Testis (tissue), 2 donors: ENCODE measurements at regions not wholly inside any gene's neighbourhood (a gene's known extent, or its start where the extent isn't known, plus 50 kb on each side); places are given as distances from the start of the nearest gene placed in this dataset.

ENCODE experiments used
- DNase-seq: peaks from one replicate; pipeline ENCODE4 v3.0.0-alpha.2; 2019
- H3K27ac ChIP-seq, 2 donors: fragments of 200-600 bp; sonication (generic); one replicate each; pipeline ENCODE4 v1.5.1; 2019
- H3K27me3 ChIP-seq: fragments of 200-600 bp; sonication (generic); one replicate; pipeline ENCODE4 v1.5.1; 2019
- H3K36me3 ChIP-seq: fragments of 200-600 bp; sonication (generic); one replicate; pipeline ENCODE4 v1.5.1; 2017; ENCODE audit warnings: low read depth; ENCODE audit errors: missing control alignments
- H3K4me1 ChIP-seq: fragments of 200-600 bp; sonication (generic); one replicate; pipeline ENCODE4 v1.5.1; 2019
- H3K4me3 ChIP-seq, 2 donors: fragments of 200-600 bp; sonication (generic); one replicate each; pipeline ENCODE4 v1.5.1; 2017 to 2019
- H3K9me3 ChIP-seq: fragments of 200-600 bp; sonication (generic); one replicate; pipeline ENCODE4 v1.5.1; 2017
- POLR2A ChIP-seq: fragments of 450-650 bp; IDR thresholded peaks from one replicate; pipeline ENCODE4 v1.6.1; 2017; ENCODE audit warnings: antibody characterized with exemption, mild to moderate bottlenecking, moderate library complexity
- whole genome bisulfite sequencing, 2 donors: methylation state at CpG; one replicate each; pipeline ENCODE4 v1.1.5; 2018; 5-methylcytosine and 5-hydroxymethylcytosine counted together
- intact Hi-C: fragments of 100-400 bp; cut with DNase I; formaldehyde crosslinking; loops from one replicate; pipeline ENCODE4 v1.15.1; 2023; ENCODE audit warnings: low total_unique reads
- TF ChIP-seq, protein P1 (sequence below), 3 experiments: fragments of 450-650 bp in 2 of 3; fragments of 200-600 bp in 1 of 3; sonication (generic) in 1 of 3; IDR thresholded peaks; one replicate each; pipeline ENCODE4 v1.5.1; 2016 to 2019; ENCODE audit warnings: antibody characterized with exemption in 3 of 3, mild to moderate bottlenecking in 2 of 3, moderate library complexity in 1 of 3

DNA sequence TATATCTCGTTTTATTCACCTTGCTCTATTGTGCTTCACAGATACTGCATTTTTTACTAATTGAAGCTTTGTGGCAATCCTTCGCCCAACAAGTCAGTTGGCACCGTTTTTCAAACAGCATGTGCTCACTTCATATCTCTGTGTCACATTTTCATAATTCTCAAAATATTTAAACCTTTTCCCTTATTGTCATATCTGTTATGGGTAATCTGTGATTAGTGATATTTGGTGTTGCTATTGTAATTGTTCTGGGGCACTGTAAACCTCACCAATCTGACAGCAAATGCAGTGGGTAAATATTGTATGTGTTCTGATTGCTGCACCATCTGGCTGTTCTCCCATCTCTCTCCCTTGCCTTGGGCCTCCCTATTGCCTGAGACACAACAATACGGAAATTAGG is 191.3 kb downstream of the BTG1 start:
- Histone ChIP-seq H3K27me3 (no peaks in the 10 kb centered on the region), H3K9me3 (no peaks in the 10 kb centered on the region), H3K36me3 (no peaks in the 10 kb centered on the region), H3K4me1 (no peaks in the 10 kb centered on the region), H3K27ac (no peak overlapping the region), H3K4me3 (no peak overlapping the region)
- WGBS, 2 donors: 64 to 70% methylated on average over 4 of the region's 4 CpGs
- DNase-seq: no peak
- intact Hi-C loops: no loop called here
- TF ChIP-seq, protein P1, sequence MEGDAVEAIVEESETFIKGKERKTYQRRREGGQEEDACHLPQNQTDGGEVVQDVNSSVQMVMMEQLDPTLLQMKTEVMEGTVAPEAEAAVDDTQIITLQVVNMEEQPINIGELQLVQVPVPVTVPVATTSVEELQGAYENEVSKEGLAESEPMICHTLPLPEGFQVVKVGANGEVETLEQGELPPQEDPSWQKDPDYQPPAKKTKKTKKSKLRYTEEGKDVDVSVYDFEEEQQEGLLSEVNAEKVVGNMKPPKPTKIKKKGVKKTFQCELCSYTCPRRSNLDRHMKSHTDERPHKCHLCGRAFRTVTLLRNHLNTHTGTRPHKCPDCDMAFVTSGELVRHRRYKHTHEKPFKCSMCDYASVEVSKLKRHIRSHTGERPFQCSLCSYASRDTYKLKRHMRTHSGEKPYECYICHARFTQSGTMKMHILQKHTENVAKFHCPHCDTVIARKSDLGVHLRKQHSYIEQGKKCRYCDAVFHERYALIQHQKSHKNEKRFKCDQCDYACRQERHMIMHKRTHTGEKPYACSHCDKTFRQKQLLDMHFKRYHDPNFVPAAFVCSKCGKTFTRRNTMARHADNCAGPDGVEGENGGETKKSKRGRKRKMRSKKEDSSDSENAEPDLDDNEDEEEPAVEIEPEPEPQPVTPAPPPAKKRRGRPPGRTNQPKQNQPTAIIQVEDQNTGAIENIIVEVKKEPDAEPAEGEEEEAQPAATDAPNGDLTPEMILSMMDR (IDR thresholded peaks at IDR 0.05): no peak
- TF ChIP-seq POLR2A: no peak

GRCh38 chr12:91952916-91953315 is 192.7 kb downstream of the BTG1 start:
- no peak overlapping the region for H3K4me3 ChIP-seq
- DNase-seq: no peak
- H3K27me3 ChIP-seq: no peaks in the 10 kb centered on the region
- no peak overlapping the region for H3K27ac ChIP-seq
- no peaks in the 10 kb centered on the region for H3K4me1 ChIP-seq
- intact Hi-C loops: no loop called here
- no peaks in the 10 kb centered on the region for H3K9me3 ChIP-seq
- H3K36me3 ChIP-seq: no peaks in the 10 kb centered on the region
- TF ChIP-seq, protein P1 (IDR thresholded peaks at IDR 0.05): no peak

DNA sequence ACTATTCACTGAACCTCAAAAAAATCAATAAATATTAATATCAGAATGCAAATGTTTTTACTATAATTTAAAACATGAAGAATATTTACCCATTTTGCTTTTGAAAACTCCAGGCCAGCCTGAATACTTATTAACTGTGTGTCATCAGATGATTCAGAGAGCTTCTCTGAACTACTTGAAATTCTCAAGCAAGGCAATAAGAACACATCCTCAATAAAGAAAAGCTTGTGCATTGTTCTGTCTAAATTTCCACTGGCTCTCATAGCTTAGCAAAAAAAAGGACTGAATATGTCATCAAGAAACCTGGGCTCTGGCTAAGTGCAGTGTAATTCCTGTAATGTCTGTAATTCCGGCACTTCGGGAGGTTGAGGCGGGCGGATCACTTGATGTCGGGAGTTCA is 194.1 kb downstream of the BTG1 start:
- WGBS, 2 donors: 94 to 99% methylated on average over 5 of the region's 5 CpGs
- Histone ChIP-seq H3K36me3 (no peaks in the 10 kb centered on the region), H3K27ac (no peak overlapping the region), H3K4me1 (no peaks in the 10 kb centered on the region), H3K9me3 (no peaks in the 10 kb centered on the region), H3K4me3 (no peak overlapping the region), H3K27me3 (no peaks in the 10 kb centered on the region)
- TF ChIP-seq, protein P1 (IDR thresholded peaks at IDR 0.05): no peak
- TF ChIP-seq POLR2A: no peak
- intact Hi-C loops: no loop called here
- DNase-seq: no peak

- no peak for DNase-seq
- H3K36me3 ChIP-seq: no peaks in the 10 kb centered on the region
- 22 to 55% methylated on average over 3 of the region's 3 CpGs for WGBS, 2 donors
- no peaks in the 10 kb centered on the region for H3K27me3 ChIP-seq
- no peaks in the 10 kb centered on the region for H3K9me3 ChIP-seq
- H3K27ac ChIP-seq: no peak overlapping the region
- intact Hi-C loops: no loop called here
- no peak overlapping the region for H3K4me3 ChIP-seq
- TF ChIP-seq, protein P1 (IDR thresholded peaks at IDR 0.05): no peak
- no peak for TF ChIP-seq POLR2A
- H3K4me1 ChIP-seq: no peaks in the 10 kb centered on the region
Measured at GRCh38 chr12:91948504-91948903, 197.1 kb downstream of the BTG1 start.

DNA sequence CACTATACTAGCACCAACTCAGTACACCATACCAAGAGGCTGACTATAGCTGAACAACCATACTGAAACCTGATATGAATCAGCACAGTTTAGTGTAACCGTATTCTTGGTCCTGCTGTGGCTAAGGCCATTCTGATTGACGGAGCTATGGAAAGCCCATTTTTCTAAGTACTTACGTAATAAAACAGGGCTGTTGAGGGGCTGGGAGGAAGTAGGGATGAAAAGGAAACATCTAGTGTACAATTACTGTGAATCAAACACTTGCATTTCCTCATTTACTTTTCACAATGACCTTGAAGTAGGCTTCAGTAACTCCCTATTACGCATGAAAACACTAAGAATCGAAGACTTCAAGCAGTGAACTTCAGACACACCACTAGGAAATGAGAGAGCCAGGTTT is 198.2 kb downstream of the BTG1 start:
- no peaks in the 10 kb centered on the region for H3K36me3 ChIP-seq
- H3K4me3 ChIP-seq: no peak overlapping the region
- no peaks in the 10 kb centered on the region for H3K4me1 ChIP-seq
- H3K27me3 ChIP-seq: no peaks in the 10 kb centered on the region
- intact Hi-C loops: no loop called here
- no peak for DNase-seq
- TF ChIP-seq POLR2A: no peak
- TF ChIP-seq, protein P1 (IDR thresholded peaks at IDR 0.05): no peak
- H3K9me3 ChIP-seq: no peaks in the 10 kb centered on the region
- H3K27ac ChIP-seq: no peak overlapping the region
- 76 to 77% methylated on average over 5 of the region's 5 CpGs for WGBS, 2 donors
